ENCODE measurements at regions not wholly inside any gene's neighbourhood (a gene's known extent, or its start where the extent isn't known, plus 50 kb on each side); places are given as distances from the start of the nearest gene placed in this dataset.
A peak's percentile ranks its signal among the peaks of the same experiment; 100 is the strongest.
"Not testable (repeated sequence)": the region's sequence is repeated elsewhere in the genome, so short reads cannot be mapped to it uniquely, and the experiment has no call there.

DNA sequence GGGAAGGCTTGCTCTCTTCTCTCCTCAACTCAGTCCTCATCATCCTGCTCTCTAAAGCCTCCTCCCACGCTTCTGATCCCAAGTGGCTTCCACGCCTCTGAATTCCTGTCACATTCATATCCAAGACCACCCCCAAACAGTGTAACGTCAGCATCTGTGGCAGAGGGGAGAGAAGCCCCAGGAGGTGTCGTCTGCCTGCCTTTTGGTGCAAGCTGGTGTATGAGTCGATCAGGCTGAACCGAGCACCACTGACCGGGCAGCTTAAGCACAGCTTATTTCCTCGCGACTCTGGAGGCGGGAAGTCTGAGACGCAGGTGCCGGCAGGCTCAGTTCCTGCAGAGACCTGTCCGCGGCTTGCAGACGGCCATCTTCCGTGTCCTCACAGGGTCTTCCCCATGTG, 123.8 kb upstream of the RAB4A start:
- no peaks in the 10 kb centered on the region for H3K27me3 ChIP-seq (ENCODE audit: control insufficient read depth, insufficient read depth)
- WGBS: 46% methylated on average over 16 of the region's 16 CpGs

GRCh38 chr1:229148041-229148671, 122.8 kb upstream of the RAB4A start:
- 21% methylated on average over 13 of the region's 13 CpGs for WGBS
- ATAC-seq (peak; percentile 88), DNase-seq (peak; percentile 75 to 90 (median 81))
- Histone ChIP-seq H3K9me3 (ENCODE audit: control insufficient read depth, low read length) (no peaks in the 10 kb centered on the region), H3K4me3 (ENCODE audit: low read length) (no peak overlapping the region), H3K27ac (ENCODE audit: low read length) (no peak overlapping the region), H3K27me3 (ENCODE audit: control insufficient read depth, insufficient read depth) (no peaks in the 10 kb centered on the region), H3K4me1 (ENCODE audit: control insufficient read depth, insufficient read depth, low read length) (peaks cover 4% of the 10 kb centered on the region)
- intact Hi-C loops (cut with DNase I): no loop called here

More for the DNA sequence above, 123.8 kb upstream of the RAB4A start:
- Histone ChIP-seq H3K27ac (ENCODE audit: low read length) (no peak overlapping the region), H3K9me3 (ENCODE audit: control insufficient read depth, low read length) (no peaks in the 10 kb centered on the region), H3K4me1 (ENCODE audit: control insufficient read depth, insufficient read depth, low read length) (peaks cover 4% of the 10 kb centered on the region), H3K4me3 (ENCODE audit: low read length) (no peak overlapping the region)
- intact Hi-C loops (cut with DNase I): no loop called here
- DNase-seq (peak in 1 of 3 donors; percentile 35), ATAC-seq (peak in 1 of 2 donors; percentile 42)

GRCh38 chr1:229148743-229149142, 122.2 kb upstream of the RAB4A start:
- Histone ChIP-seq H3K9me3 (ENCODE audit: control insufficient read depth, low read length) (no peaks in the 10 kb centered on the region), H3K27me3 (ENCODE audit: control insufficient read depth, insufficient read depth) (no peaks in the 10 kb centered on the region), H3K4me1 (ENCODE audit: control insufficient read depth, insufficient read depth, low read length) (peaks cover 4% of the 10 kb centered on the region), H3K4me3 (ENCODE audit: low read length) (no peak overlapping the region), H3K27ac (ENCODE audit: low read length) (no peak overlapping the region)
- DNase-seq (no peak), ATAC-seq (peak; percentile 15 to 18)
- WGBS: 65% methylated on average over 7 of the region's 7 CpGs
- intact Hi-C loops (cut with DNase I): no loop called here

DNA sequence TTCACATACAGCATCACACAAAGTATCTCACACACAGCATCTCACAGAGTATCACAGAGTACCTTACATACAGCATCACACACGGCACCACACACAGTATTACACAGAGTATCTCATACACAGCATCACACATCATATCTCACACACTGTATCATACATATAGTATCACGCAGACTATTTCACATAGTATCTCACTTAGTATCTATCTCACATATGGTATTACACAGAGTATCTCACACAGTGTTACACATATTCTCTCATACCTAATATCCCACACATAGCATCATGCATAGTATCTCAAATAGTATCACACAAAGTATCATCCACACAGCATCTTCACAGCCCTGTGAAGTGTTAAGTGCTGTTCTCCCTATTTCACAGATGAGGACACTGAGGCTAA, 121.5 kb upstream of the RAB4A start:
- no peak overlapping the region for H3K27ac ChIP-seq (ENCODE audit: low read length)
- H3K27me3 ChIP-seq (ENCODE audit: control insufficient read depth, insufficient read depth): no peaks in the 10 kb centered on the region
- DNase-seq (no peak), ATAC-seq (no peak)
- peaks cover 4% of the 10 kb centered on the region for H3K4me1 ChIP-seq (ENCODE audit: control insufficient read depth, insufficient read depth, low read length)
- WGBS: 98% methylated on average over 2 of the region's 2 CpGs
- H3K9me3 ChIP-seq (ENCODE audit: control insufficient read depth, low read length): no peaks in the 10 kb centered on the region
- intact Hi-C loops (cut with DNase I): no loop called here
- H3K4me3 ChIP-seq (ENCODE audit: low read length): no peak overlapping the region

DNA sequence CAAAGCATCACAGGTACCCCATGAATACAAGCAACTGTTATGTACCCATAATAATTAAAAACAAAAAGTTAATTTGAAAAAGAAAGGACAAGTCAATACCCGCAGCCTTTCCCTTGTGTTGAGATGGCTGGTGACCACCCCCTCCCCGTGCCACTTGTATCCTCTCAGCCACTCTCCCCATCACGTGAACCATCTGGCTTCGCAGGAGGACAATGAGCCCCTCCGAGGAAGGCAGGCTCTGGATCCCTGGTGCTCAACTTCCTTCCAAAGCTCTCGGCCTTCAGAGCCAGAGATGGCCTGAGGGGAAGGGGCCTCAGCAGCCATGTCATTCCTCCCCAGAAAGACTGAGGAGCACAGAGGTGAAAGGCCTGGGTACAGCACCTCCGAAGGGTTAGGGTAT, 120.4 kb upstream of the RAB4A start:
- DNase-seq: no peak
- Histone ChIP-seq H3K27ac (ENCODE audit: low read length) (no peak overlapping the region), H3K4me3 (ENCODE audit: low read length) (no peak overlapping the region), H3K9me3 (ENCODE audit: control insufficient read depth, low read length) (no peaks in the 10 kb centered on the region), H3K4me1 (ENCODE audit: control insufficient read depth, insufficient read depth, low read length) (peaks cover 4% of the 10 kb centered on the region), H3K27me3 (ENCODE audit: control insufficient read depth, insufficient read depth) (no peaks in the 10 kb centered on the region)
- no peak for ATAC-seq
- WGBS: 82% methylated on average over 7 of the region's 7 CpGs
- intact Hi-C loops (cut with DNase I): no loop called here

DNA sequence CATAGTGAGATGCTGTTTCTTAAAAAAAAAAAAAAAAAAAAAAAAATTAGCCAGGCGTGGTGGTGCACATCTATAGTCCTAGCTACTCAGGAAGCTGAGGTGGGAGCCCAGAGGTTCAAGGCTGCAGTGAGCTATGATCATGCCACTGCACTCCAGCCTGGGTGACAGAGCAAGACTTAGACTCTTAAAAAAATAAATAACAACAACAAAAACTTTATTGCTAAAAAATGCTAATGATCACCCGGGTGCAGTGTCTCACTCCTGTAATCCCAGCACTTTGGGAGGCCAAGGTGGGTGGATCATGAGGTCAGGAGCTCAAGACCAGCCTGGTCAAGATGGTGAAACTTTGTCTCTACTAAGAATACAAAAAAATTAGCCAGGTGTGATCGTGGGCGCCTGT, 119.5 kb upstream of the RAB4A start:
- H3K27me3 ChIP-seq (ENCODE audit: control insufficient read depth, insufficient read depth); H3K4me1 ChIP-seq (ENCODE audit: control insufficient read depth, insufficient read depth, low read length); H3K4me3 ChIP-seq (ENCODE audit: low read length); DNase-seq; intact Hi-C loops (cut with DNase I); H3K27ac ChIP-seq (ENCODE audit: low read length); H3K9me3 ChIP-seq (ENCODE audit: control insufficient read depth, low read length); ATAC-seq: not testable (repeated sequence)
- 97% methylated on average over 4 of the region's 4 CpGs for WGBS

- ATAC-seq: no peak
- intact Hi-C loops (cut with DNase I): no loop called here
- Histone ChIP-seq H3K9me3 (ENCODE audit: control insufficient read depth, low read length) (no peaks in the 10 kb centered on the region), H3K4me3 (ENCODE audit: low read length) (no peak overlapping the region), H3K27ac (ENCODE audit: low read length) (no peak overlapping the region), H3K4me1 (ENCODE audit: control insufficient read depth, insufficient read depth, low read length) (no peaks in the 10 kb centered on the region), H3K27me3 (ENCODE audit: control insufficient read depth, insufficient read depth) (no peaks in the 10 kb centered on the region)
- DNase-seq: no peak
- WGBS: 82% methylated on average over 2 of the region's 2 CpGs
These were observed 118.6 kb upstream of the RAB4A start for GRCh38 chr1:229152311-229152710.

GRCh38 chr1:229153955-229154548, 116.9 kb upstream of the RAB4A start:
- intact Hi-C loops (cut with DNase I): no loop called here
- H3K9me3 ChIP-seq (ENCODE audit: control insufficient read depth, low read length): no peaks in the 10 kb centered on the region
- no peak overlapping the region for H3K4me3 ChIP-seq (ENCODE audit: low read length)
- ATAC-seq (no peak), DNase-seq (no peak)
- no peaks in the 10 kb centered on the region for H3K27me3 ChIP-seq (ENCODE audit: control insufficient read depth, insufficient read depth)
- no peak overlapping the region for H3K27ac ChIP-seq (ENCODE audit: low read length)
- WGBS: 94% methylated on average over 2 of the region's 2 CpGs
- no peaks in the 10 kb centered on the region for H3K4me1 ChIP-seq (ENCODE audit: control insufficient read depth, insufficient read depth, low read length)

- Histone ChIP-seq H3K4me3 (ENCODE audit: low read length) (no peak overlapping the region), H3K27me3 (ENCODE audit: control insufficient read depth, insufficient read depth) (no peaks in the 10 kb centered on the region), H3K9me3 (ENCODE audit: control insufficient read depth, low read length) (no peaks in the 10 kb centered on the region), H3K4me1 (ENCODE audit: control insufficient read depth, insufficient read depth, low read length) (no peaks in the 10 kb centered on the region), H3K27ac (ENCODE audit: low read length) (no peak overlapping the region)
- WGBS: 89% methylated on average over 3 of the region's 3 CpGs
- no peak for DNase-seq
- no peak for ATAC-seq
- intact Hi-C loops (cut with DNase I): loop anchor here in 2 of 4 donors (5.0 kb wide), 1 partner anchor 418 kb away; the partner anchor contains the start of gene RHOU (in 2 of the 2)
These were observed 116.1 kb upstream of the RAB4A start for GRCh38 chr1:229154811-229155210.

DNA sequence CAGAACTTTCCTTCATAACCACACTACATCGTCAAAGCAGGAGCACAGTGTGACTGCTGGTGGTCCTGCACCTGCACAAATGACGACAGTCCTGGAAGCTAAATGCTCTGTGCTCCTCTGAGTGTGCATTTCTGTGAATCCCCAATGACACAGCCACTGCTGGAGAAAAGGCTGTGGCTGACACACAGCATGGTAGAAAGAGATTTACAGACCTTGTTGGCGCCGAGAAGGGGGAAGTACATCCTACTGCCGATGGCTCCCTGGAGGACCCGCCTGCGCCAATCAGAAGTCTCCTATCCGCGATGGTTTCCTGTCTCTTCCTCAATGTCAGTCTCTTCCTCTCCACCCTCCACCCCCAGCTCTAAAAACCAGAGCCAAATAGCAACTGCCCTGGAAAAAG, 115.4 kb upstream of the RAB4A start:
- Histone ChIP-seq H3K9me3 (ENCODE audit: control insufficient read depth, low read length) (no peaks in the 10 kb centered on the region), H3K4me3 (ENCODE audit: low read length) (no peak overlapping the region), H3K4me1 (ENCODE audit: control insufficient read depth, insufficient read depth, low read length) (no peaks in the 10 kb centered on the region), H3K27me3 (ENCODE audit: control insufficient read depth, insufficient read depth) (no peaks in the 10 kb centered on the region), H3K27ac (ENCODE audit: low read length) (no peak overlapping the region)
- intact Hi-C loops (cut with DNase I): loop anchor here in 2 of 4 donors (5.0 kb wide), 1 partner anchor 418 kb away; the partner anchor contains the start of gene RHOU (in 2 of the 2)
- WGBS: 49% methylated on average over 9 of the region's 9 CpGs
- DNase-seq: peak in 2 of 3 donors; percentile 60 to 70
- ATAC-seq: peak in 1 of 2 donors; percentile 46

- Histone ChIP-seq H3K9me3 (ENCODE audit: control insufficient read depth, low read length) (no peaks in the 10 kb centered on the region), H3K27me3 (ENCODE audit: control insufficient read depth, insufficient read depth) (no peaks in the 10 kb centered on the region), H3K4me1 (ENCODE audit: control insufficient read depth, insufficient read depth, low read length) (no peaks in the 10 kb centered on the region), H3K27ac (ENCODE audit: low read length) (no peak overlapping the region), H3K4me3 (ENCODE audit: low read length) (no peak overlapping the region)
- WGBS: 59% methylated on average over 3 of the region's 3 CpGs
- intact Hi-C loops (cut with DNase I): loop anchor here in 2 of 4 donors (5.0 kb wide), 1 partner anchor 420 kb away; the partner anchor contains the start of gene RHOU (in 2 of the 2)
- DNase-seq: peak in 2 of 3 donors; percentile 44 to 64
- peak; percentile 71 to 74 for ATAC-seq
These were observed 114.0 kb upstream of the RAB4A start for GRCh38 chr1:229156872-229157271.

Measured in right cardiac atrium (tissue), 5 donors.